Activated naive CD8-positive, alpha-beta T cell treated with anti-CD3 and anti-CD28 coated beads, Interleukin-2, amount 50 U/mL, for 16 hours (primary cell): ENCODE measurements at regions not wholly inside any gene's neighbourhood (a gene's known extent, or its start where the extent isn't known, plus 50 kb on each side); places are given as distances from the start of the nearest gene placed in this dataset.

ENCODE experiments used
- DNase-seq: peaks from one replicate; pipeline ENCODE4 v3.0.0-alpha.2; 2020; ENCODE audit warnings: low read depth, low spot score

- no peak for DNase-seq
These were observed 393.3 kb upstream of the CBLB start for GRCh38 chr3:106261915-106262683.

- DNase-seq = no peak
These were observed 394.2 kb upstream of the CBLB start for GRCh38 chr3:106263011-106263410.

GRCh38 chr3:106263546-106263945 lies 394.7 kb upstream of the CBLB start:
- no peak for DNase-seq

- DNase-seq = no peak
These were observed 396.9 kb upstream of the CBLB start for GRCh38 chr3:106265704-106266103.

- DNase-seq = no peak
These were observed 399.9 kb upstream of the CBLB start for GRCh38 chr3:106268696-106269095.

DNA sequence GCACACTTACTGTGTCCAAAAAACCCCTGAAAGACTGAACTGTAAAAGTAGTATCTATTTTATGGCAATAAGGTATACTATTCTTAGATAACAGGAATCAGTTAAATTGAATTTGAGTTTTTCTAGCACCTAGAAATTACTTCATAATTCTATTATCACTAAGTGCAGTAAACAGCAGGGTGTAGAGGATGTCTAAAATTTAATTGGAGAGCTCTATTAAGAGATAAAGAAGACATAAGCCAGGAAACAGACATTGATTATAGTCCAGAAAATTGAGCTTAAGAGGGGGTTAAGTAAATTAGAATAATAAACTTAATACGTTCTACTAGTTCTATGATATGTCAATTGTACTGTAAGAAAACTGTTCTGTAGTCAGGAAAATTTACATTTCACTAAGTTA lies 403.5 kb upstream of the CBLB start:
- DNase-seq = no peak

DNA sequence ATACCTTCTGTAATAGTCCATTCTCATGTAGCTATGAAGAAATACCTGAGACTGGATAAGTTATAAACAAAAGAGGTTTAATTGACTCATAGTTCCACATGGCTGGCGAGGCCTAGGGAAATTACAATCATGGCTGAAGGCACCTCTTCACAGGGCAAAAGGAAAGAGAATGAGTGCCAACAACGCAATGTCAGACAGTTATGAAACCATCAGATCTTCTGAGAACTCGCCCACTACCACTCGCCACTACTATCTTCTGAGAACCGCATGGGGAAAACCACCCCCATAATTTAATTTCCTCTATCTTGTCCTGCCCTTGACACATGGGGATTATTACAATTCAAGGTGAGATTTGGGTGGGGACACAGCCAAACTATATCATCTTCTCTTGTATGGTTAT lies 406.8 kb upstream of the CBLB start:
- no peak for DNase-seq

- DNase-seq = no peak
These were observed 407.3 kb upstream of the CBLB start for GRCh38 chr3:106276151-106276550.

DNA sequence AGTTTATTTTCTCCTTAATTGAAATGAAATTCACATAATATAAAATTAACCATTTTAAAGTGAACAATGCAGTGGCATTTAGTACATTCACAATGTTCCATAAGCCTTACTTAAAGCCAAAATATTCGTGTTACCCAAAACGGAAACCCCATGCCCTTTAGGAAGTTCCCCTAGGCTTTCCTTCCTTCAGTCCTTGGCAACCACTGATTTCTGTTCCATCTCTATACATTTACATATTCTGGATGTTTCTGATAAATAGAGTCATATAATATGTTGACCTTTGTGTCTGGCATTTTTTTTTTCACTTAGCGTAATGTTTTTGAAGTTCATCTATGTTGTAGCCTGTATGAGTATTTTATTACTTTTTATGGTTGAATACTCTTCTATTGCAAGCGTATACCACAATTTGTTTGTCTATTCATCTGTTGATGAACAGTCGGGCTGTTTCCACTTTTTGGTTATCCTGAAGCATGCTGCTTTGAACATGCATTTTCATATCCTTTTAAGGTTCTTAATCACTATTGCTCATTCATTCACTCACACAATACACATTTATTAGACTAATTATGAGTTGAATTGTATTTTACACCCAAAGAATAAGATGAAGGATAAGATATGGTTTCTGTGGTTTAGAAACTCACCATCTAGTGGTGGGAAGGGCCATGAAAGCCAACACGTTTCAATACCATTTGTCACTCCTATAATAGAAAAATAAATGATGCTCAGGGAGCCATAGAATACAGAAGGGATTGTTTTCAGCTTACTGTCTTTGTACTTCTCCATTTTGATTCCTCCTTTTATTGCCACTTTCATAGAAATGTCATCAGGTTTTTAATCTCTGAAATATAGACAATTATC lies 408.2 kb upstream of the CBLB start:
- DNase-seq = no peak

DNA sequence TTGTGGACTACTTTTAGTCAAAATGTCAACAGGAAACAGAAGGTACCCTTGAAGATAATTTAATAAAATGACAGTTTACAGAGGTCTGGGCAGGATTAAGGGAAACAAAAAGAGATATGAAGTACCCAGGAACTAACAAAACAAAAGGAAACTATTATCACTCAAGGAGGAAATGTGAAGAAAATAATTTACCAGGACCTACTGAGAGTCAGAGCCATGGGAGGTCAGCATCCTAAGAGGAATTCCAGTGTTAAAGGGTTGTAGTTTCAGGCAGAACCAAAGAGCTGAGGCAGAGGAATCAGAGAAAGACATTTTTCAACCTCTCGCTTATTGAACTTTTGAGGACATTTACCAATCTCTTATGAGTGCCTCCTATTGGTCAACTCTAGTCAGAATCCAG lies 408.9 kb upstream of the CBLB start:
- DNase-seq = no peak

GRCh38 chr3:106281221-106281620 lies 412.4 kb upstream of the CBLB start:
- DNase-seq = no peak

DNA sequence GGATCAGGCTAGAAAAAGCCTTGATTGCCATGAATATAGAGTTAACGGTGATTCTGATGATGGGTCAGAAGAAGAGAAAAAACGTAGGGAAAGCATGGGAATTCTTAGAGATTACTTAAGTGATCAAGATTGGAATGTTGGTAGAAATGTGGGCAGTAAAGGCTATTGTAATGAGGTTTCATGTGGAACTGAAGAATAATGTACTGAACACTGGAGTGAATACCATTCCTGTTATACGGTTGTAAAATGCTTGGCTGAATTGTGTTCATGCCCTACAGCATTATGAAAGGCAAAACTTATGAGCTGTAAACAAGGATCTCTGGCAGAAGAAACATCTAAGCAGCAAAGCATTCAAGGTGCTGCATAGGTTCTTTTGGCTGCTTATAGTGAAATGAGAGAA lies 414.1 kb upstream of the CBLB start:
- DNase-seq = no peak

GRCh38 chr3:106288781-106289180 lies 420.0 kb upstream of the CBLB start:
- no peak for DNase-seq

DNA sequence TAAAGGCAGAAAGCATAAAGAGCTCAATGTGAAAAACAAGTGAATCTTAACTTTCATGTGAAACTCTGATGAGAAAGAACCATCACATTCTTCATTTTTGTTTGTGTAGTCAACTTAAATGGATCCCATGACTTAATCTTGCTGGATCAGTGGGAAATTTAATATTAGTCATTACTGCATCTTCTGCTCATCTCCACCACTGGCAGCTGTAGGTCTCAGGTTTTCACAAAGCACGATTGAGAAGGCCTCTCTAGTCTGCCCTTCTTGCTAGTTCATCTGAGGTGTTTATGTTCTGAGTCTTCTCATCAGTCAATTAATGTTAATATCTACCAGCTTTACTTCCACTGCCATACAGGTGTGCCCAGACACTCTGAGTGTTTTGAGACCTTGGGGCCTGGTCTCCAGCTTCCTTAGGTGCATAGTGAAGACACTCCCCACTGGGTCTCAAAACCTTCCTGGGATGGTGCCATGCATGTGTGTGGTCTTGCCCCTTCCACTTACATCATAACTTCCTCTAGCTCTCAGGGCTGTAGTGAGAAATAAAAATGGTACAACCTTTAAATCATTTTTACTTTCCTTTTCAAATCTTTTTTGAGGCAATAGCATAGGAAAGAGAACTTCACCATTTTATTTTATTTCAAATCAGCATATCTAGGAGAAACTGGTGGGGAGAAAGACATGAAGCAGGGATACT lies 421.6 kb upstream of the CBLB start:
- no peak for DNase-seq

DNA sequence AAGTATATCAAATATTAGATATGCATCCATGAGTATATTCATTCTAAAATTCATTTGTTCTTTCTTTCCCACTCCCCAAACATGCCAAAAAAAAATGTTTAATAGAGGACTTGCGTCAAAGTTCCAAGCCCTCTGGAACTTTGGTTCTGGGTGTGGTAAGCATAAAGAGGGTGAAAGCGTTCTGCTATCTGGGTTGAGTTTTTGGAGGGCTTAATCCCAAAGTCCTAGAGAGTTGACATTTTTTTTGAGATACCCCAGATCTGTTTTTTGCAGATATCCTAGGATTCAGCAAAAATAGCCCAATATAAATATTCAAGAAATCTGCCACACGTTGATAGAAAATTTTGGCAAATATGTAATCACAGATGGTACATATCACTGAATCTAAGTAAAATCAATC lies 424.3 kb upstream of the CBLB start:
- DNase-seq = no peak

DNA sequence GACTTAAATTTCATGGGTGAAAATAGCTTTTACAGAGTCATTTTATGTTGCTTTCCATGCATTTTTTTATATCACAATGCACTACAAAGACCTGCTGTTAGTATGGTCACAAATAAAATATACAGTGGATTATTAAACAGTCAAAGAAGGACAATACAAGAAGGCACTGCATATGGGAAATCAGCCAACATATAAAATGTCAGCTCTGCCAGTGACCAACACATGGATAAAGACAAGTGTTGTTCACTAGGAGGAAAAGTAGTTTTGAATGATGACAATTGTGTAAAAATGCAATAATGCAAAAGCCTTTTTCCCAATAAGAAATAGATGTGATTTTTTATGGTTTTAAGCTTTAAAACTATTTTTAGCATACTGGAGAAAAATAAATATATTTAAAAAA lies 425.3 kb upstream of the CBLB start:
- DNase-seq = no peak

GRCh38 chr3:106296062-106296461 lies 427.2 kb upstream of the CBLB start:
- DNase-seq = no peak

DNA sequence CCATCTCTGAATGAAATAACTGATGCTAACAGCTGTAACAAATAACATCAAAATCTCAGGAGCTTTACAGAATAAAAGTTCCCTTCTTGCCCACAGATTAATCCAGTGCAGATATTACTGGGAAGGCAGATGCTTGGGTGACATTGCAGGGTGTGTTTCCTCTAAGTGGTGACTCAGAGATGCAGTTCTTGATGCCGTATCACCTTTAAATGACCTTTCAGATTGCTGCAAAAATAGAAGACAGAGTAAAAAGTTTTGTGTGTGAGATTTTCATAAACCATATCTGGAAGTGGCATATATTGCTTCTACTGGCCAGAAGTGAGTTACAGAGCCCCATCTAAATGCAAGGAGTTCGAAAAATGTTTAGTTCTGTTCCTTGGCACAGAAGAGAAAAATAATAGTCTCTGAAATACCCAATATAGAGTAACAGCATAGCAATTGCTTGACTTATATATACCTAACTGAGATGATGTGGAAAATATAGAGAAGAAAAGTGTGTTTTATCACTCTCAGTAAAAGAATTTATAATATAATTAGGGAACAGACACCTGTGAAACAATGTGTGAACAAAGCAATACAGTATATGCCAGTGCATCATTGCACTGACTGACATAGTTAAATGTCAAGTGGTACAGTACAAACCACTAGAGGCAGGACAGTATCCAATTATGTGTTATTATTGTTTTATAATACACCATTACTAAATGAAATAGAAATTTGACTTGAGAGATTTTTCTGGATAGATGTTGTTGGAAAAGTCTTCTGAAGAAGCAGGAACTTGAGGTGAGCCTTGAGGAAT lies 430.7 kb upstream of the CBLB start:
- DNase-seq = no peak

GRCh38 chr3:106302451-106303221 lies 433.8 kb upstream of the CBLB start:
- no peak for DNase-seq

- DNase-seq = no peak
These were observed 435.0 kb upstream of the CBLB start for GRCh38 chr3:106303766-106304165.

DNA sequence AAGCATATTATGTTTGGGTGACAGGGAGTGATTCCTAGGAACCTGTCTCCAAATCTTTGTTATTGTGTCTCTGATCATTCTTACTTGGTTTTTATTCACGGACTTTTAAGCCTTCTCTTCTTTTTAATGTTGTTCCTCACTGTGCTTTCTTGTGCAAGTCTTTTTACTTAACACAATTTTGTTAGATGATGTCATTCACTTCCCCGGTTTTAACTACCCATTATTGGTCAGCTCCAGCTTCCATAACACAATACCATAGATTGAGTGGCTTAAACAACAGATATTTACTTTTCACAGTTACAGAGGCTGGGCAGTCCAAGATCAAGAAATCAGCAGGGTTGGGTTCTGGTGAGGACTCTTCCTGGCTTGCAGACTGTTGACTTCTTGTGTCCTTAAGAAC lies 436.3 kb upstream of the CBLB start:
- no peak for DNase-seq
